ENCODE measurements at regions not wholly inside any gene's neighbourhood (a gene's known extent, or its start where the extent isn't known, plus 50 kb on each side); places are given as distances from the start of the nearest gene placed in this dataset.
"Not testable (repeated sequence)": the region's sequence is repeated elsewhere in the genome, so short reads cannot be mapped to it uniquely, and the experiment has no call there.

DNA sequence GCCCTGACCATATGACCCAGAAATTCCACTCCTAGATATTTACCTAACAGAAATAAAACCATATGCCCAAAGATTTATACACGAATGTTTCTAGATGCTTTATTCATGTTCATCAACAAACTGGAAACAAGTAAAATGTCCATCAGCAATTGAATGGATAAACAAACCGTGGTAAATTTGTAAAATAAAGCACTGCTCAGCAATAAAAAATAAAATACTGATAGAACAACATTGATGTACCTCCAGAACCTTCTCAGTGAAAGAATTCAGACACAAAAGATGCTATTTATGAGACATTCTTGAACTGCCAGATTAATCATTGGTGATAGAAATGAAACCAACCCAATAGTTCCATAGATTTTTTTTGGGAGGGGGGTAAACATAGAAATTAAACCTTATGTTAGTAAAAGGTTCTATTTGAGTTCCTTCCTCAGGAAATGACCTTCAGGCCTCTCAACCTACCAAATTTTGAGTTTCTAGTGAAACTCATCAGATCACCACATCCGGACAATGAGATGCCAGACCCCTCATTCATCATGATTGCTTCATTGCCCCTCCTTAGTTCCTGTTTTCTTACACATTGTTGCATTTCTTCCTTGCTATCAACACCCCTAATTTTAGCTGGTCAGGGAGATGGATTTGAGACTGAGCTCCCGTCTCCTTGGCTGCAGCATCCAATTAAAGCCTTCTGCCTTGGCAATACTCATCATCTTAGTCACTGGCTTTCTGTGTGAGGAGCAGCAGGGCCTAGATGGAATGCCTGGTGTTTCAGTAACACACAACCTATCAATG is 203.5 kb downstream of the LPIN1 start:
- no peak overlapping the region for H3K4me3 ChIP-seq (ENCODE audit: low read depth, low read length)
- no peak for DNase-seq (ENCODE audit: low read depth in 4 of 6, low spot score in 6 of 6)
- WGBS (ENCODE audit: insufficient coverage), result 89% methylated on average over 1 of the region's 4 CpGs

DNA sequence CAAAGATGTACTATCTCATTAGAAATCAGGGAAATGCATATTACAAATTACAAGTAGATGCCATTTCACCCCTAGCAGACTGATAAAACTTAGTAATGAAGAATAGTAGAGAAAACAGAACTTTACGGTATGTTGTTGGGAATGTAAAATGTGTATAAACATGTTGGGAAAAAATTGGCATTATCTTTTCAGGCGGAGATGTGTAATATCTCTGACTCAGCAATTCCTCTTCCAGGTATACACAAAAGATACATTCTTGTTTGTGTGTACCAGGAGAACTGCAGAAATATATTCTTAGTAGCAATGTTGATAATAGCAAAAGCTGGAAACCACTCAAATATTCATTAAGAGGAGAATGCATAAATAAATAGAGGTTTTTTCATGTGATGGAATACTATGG is 204.5 kb downstream of the LPIN1 start:
- no CpG with 5 or more reads among the region's 2 CpGs for WGBS (ENCODE audit: insufficient coverage)
- H3K27me3 ChIP-seq (ENCODE audit: control insufficient read depth, insufficient read depth, low read length), result no peaks in the 10 kb centered on the region

More for the DNA sequence above, 203.5 kb downstream of the LPIN1 start:
- no peaks in the 10 kb centered on the region for H3K9me3 ChIP-seq (ENCODE audit: control insufficient read depth, insufficient read depth, low read length)
- H3K27me3 ChIP-seq (ENCODE audit: control insufficient read depth, insufficient read depth, low read length), result no peaks in the 10 kb centered on the region
- no peak overlapping the region for H3K27ac ChIP-seq (ENCODE audit: low read depth, low read length)
- H3K36me3 ChIP-seq (ENCODE audit: control insufficient read depth, insufficient read depth, low read length), result no peaks in the 10 kb centered on the region
- H3K4me1 ChIP-seq (ENCODE audit: control insufficient read depth, insufficient read depth, low read length), result no peaks in the 10 kb centered on the region

DNA sequence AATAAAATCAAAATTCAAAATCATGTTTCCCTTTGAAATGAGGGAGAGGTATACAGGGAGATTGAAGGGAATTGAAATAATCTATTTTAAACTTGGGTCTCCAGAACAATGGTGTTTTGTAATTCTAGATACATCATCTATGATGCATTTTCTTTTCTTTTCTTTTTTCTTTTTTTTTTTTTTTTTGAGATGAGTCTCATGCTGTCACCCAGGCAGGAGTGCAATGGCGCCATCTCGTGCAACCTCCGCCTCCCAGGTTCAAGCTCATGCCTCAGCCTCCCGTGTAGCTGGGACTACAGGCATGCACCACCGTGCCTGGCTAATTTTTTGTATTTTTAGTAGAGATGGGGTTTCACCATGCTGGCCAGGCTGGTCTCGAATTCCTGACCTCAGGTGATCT is 205.1 kb downstream of the LPIN1 start:
- not testable (repeated sequence) for H3K36me3 ChIP-seq (ENCODE audit: control insufficient read depth, insufficient read depth, low read length); H3K4me1 ChIP-seq (ENCODE audit: control insufficient read depth, insufficient read depth, low read length); H3K27ac ChIP-seq (ENCODE audit: low read depth, low read length); H3K9me3 ChIP-seq (ENCODE audit: control insufficient read depth, insufficient read depth, low read length); H3K4me3 ChIP-seq (ENCODE audit: low read depth, low read length); H3K27me3 ChIP-seq (ENCODE audit: control insufficient read depth, insufficient read depth, low read length); DNase-seq (ENCODE audit: low read depth in 4 of 6, low spot score in 6 of 6)
- 100% methylated on average over 3 of the region's 6 CpGs for WGBS (ENCODE audit: insufficient coverage)

More for the DNA sequence above, 204.5 kb downstream of the LPIN1 start:
- Histone ChIP-seq H3K36me3 (ENCODE audit: control insufficient read depth, insufficient read depth, low read length) (no peaks in the 10 kb centered on the region), H3K9me3 (ENCODE audit: control insufficient read depth, insufficient read depth, low read length) (no peaks in the 10 kb centered on the region), H3K4me1 (ENCODE audit: control insufficient read depth, insufficient read depth, low read length) (no peaks in the 10 kb centered on the region), H3K4me3 (ENCODE audit: low read depth, low read length) (no peak overlapping the region), H3K27ac (ENCODE audit: low read depth, low read length) (no peak overlapping the region)
- no peak for DNase-seq (ENCODE audit: low read depth in 4 of 6, low spot score in 6 of 6)

DNA sequence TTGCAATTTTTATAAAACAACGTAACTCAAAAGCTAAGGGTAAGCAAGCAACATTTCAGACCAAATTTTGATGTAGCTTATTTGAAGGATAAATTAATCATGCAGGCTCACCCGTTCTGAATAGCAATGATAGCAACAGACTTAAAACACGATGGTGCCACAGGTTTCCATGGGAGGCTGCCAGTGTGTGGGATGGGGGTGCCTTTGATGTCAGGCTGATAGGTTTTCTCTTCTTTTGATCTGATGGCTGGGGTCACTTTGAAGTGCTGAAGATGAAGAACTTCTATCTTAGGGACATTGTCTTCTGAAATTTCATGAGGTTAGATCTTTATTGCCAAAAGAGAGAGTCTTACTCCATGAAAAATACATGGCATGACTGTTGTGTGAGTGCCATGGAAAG is 206.8 kb downstream of the LPIN1 start:
- Histone ChIP-seq H3K27me3 (ENCODE audit: control insufficient read depth, insufficient read depth, low read length) (no peaks in the 10 kb centered on the region), H3K4me1 (ENCODE audit: control insufficient read depth, insufficient read depth, low read length) (no peaks in the 10 kb centered on the region), H3K36me3 (ENCODE audit: control insufficient read depth, insufficient read depth, low read length) (no peaks in the 10 kb centered on the region), H3K4me3 (ENCODE audit: low read depth, low read length) (no peak overlapping the region), H3K9me3 (ENCODE audit: control insufficient read depth, insufficient read depth, low read length) (no peaks in the 10 kb centered on the region), H3K27ac (ENCODE audit: low read depth, low read length) (no peak overlapping the region)
- WGBS (ENCODE audit: insufficient coverage), result 76% methylated on average over 2 of the region's 3 CpGs
- no peak for DNase-seq (ENCODE audit: low read depth in 4 of 6, low spot score in 6 of 6)

DNA sequence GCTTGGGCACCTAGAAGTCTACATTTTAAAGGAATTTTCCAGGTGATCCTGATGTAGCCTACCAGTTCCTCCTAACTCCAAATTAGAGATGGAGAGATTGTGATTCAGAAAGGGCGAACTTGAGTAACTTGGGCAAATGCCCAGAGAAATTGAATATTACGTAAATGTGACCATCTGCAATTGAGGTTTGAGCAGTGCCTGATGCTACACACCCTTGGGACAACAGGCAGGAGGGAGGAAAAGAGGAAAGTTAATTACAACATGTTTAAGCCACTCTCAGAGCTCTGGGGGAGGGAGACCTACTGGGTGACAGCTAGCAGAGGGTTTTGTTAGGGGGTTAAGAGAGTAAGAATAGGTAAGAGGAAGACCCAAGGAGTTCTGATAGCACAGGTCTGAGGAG is 208.9 kb downstream of the LPIN1 start:
- H3K27ac ChIP-seq (ENCODE audit: low read depth, low read length), result no peak overlapping the region
- H3K27me3 ChIP-seq (ENCODE audit: control insufficient read depth, insufficient read depth, low read length), result no peaks in the 10 kb centered on the region
- DNase-seq (ENCODE audit: low read depth in 4 of 6, low spot score in 6 of 6), result peak in 1 of 6 donors; percentile 7
- no peaks in the 10 kb centered on the region for H3K4me1 ChIP-seq (ENCODE audit: control insufficient read depth, insufficient read depth, low read length)
- no peaks in the 10 kb centered on the region for H3K36me3 ChIP-seq (ENCODE audit: control insufficient read depth, insufficient read depth, low read length)
- H3K4me3 ChIP-seq (ENCODE audit: low read depth, low read length), result no peak overlapping the region
- peaks cover 3% of the 10 kb centered on the region for H3K9me3 ChIP-seq (ENCODE audit: control insufficient read depth, insufficient read depth, low read length)
- 97% methylated on average over 2 of the region's 2 CpGs for WGBS (ENCODE audit: insufficient coverage)

DNA sequence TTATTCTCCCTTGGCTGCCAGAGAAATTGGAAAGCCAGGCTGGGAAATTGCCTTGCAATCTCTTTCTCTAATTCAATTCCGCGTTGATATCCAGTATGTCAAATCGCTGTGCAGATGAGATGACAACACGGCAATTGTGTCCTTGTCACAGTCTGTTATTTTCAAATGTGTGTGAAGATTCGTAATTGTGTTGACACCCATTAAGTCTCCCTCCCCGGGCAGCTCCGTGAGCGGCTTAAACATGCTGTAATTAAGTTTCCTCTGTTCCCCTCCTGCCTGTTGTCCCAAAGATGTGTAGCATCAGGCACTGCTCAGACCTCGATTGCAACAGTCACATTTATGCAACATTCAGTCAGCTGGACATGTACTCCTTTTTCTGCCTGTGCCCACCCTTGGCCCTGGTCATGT is 209.5 kb downstream of the LPIN1 start:
- Histone ChIP-seq H3K27ac (ENCODE audit: low read depth, low read length) (no peak overlapping the region), H3K4me1 (ENCODE audit: control insufficient read depth, insufficient read depth, low read length) (no peaks in the 10 kb centered on the region), H3K36me3 (ENCODE audit: control insufficient read depth, insufficient read depth, low read length) (no peaks in the 10 kb centered on the region), H3K9me3 (ENCODE audit: control insufficient read depth, insufficient read depth, low read length) (peaks cover 3% of the 10 kb centered on the region), H3K4me3 (ENCODE audit: low read depth, low read length) (no peak overlapping the region), H3K27me3 (ENCODE audit: control insufficient read depth, insufficient read depth, low read length) (no peaks in the 10 kb centered on the region)
- 53% methylated on average over 4 of the region's 9 CpGs for WGBS (ENCODE audit: insufficient coverage)
- peak in 2 of 6 donors; percentile 63 to 70 for DNase-seq (ENCODE audit: low read depth in 4 of 6, low spot score in 6 of 6)

DNA sequence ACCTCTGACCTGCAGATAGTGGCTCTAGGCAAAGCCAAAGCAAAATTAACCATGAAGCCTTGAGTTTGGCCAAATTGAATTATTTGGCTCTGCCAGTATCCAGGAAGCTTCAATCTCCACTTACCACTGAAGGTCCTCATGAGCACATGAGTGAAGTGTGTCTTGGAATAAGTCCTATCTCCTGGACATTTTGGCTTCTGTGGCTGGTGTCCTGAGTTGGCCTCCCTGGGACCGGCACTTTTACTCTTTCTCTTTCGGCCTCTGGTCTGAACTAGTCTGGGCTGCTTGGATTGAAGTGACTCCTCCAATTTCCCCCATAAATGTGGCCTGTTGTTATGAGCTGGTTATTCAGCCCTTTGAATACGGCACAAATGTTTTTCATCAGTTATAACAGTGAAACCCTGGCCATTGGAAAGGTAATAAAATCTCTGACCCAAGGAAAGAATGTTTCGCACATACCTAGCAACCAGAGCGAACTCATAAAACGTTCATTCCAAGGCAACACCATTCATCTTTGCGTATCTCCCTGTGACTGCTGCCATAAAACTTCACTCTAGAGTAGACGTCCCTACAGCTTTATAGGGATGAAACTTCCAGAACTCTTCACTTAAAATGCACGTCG is 216.4 kb downstream of the LPIN1 start:
- no peak for DNase-seq (ENCODE audit: low read depth in 4 of 6, low spot score in 6 of 6)
- no peak overlapping the region for H3K4me3 ChIP-seq (ENCODE audit: low read depth, low read length)
- WGBS (ENCODE audit: insufficient coverage), result 72% methylated on average over 6 of the region's 10 CpGs
- no peaks in the 10 kb centered on the region for H3K27me3 ChIP-seq (ENCODE audit: control insufficient read depth, insufficient read depth, low read length)
- H3K36me3 ChIP-seq (ENCODE audit: control insufficient read depth, insufficient read depth, low read length), result no peaks in the 10 kb centered on the region
- no peak overlapping the region for H3K27ac ChIP-seq (ENCODE audit: low read depth, low read length)
- H3K4me1 ChIP-seq (ENCODE audit: control insufficient read depth, insufficient read depth, low read length), result no peaks in the 10 kb centered on the region
- H3K9me3 ChIP-seq (ENCODE audit: control insufficient read depth, insufficient read depth, low read length), result peaks cover 3% of the 10 kb centered on the region

DNA sequence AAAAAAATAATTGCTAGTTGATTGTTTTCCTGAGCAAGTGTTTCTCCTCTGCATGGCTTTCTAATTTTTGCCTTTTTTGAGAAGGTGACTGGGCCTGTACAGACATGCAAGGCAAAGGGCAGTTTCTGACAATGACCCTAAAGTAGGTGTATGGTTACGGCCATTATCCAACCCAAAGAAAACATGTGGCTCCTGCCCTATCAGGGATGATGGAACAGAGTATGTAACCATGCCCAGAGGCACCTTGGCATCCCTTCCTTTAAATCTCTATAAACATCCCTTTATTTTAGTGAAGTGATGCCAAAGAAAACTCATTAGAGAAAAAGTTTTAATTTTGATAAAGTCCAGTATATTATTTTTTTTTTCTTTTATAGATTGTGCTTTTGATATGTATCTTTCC is 217.5 kb downstream of the LPIN1 start:
- H3K9me3 ChIP-seq (ENCODE audit: control insufficient read depth, insufficient read depth, low read length), result peaks cover 3% of the 10 kb centered on the region
- H3K27me3 ChIP-seq (ENCODE audit: control insufficient read depth, insufficient read depth, low read length), result no peaks in the 10 kb centered on the region
- H3K27ac ChIP-seq (ENCODE audit: low read depth, low read length), result no peak overlapping the region
- no CpG with 5 or more reads among the region's 1 CpG for WGBS (ENCODE audit: insufficient coverage)
- H3K36me3 ChIP-seq (ENCODE audit: control insufficient read depth, insufficient read depth, low read length), result no peaks in the 10 kb centered on the region
- DNase-seq (ENCODE audit: low read depth in 4 of 6, low spot score in 6 of 6), result no peak
- H3K4me1 ChIP-seq (ENCODE audit: control insufficient read depth, insufficient read depth, low read length), result no peaks in the 10 kb centered on the region
- H3K4me3 ChIP-seq (ENCODE audit: low read depth, low read length), result no peak overlapping the region

DNA sequence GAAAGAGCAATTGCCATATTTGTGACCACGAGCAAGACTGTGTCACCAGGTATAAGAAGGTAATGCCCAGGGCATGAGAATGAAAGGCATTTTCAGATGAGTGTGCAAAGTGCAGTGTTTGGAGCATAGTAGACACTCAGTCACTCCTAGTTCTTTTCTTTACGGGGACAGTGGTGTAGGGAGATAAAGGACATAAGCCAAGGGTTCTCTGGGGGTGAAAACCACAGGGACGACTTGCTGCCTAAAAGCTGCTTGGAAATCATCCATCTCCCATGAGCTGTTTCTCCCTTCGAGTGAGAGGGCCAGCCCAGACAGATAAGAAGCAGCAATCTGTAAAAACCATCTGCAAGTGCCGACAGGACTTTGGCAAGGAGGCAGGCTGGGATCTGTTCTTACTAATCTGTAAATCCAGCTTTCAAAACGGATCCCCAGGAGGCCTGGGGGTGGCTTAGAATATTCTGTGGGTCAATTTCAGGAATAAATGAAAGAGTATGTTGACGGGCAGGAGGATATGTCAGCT is 221.6 kb downstream of the LPIN1 start:
- H3K36me3 ChIP-seq (ENCODE audit: control insufficient read depth, insufficient read depth, low read length), result no peaks in the 10 kb centered on the region
- no peaks in the 10 kb centered on the region for H3K4me1 ChIP-seq (ENCODE audit: control insufficient read depth, insufficient read depth, low read length)
- peaks cover 2% of the 10 kb centered on the region for H3K9me3 ChIP-seq (ENCODE audit: control insufficient read depth, insufficient read depth, low read length)
- H3K4me3 ChIP-seq (ENCODE audit: low read depth, low read length), result no peak overlapping the region
- DNase-seq (ENCODE audit: low read depth in 4 of 6, low spot score in 6 of 6), result peak in 2 of 6 donors; percentile 31 to 84
- 36% methylated on average over 3 of the region's 7 CpGs for WGBS (ENCODE audit: insufficient coverage)
- no peak overlapping the region for H3K27ac ChIP-seq (ENCODE audit: low read depth, low read length)
- no peaks in the 10 kb centered on the region for H3K27me3 ChIP-seq (ENCODE audit: control insufficient read depth, insufficient read depth, low read length)

DNA sequence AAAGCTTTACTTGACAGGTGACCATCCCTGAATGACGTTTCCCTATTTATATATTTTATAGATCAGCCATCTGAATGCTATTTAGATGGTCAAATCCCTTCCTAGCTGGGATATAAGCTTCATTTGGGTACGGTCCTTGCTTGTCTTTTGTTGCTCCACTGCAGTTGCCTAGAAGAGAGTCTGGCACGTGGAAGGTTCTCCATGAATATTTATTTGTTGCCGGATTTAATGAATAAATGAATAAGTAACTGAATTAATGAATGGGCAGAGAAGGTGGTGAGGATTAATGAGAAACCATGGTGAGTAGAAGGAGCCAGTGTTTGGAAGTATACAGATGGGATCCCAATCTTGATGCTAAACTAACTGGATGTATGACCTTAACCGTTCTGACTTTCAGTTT is 222.1 kb downstream of the LPIN1 start:
- Histone ChIP-seq H3K4me3 (ENCODE audit: low read depth, low read length) (no peak overlapping the region), H3K27me3 (ENCODE audit: control insufficient read depth, insufficient read depth, low read length) (no peaks in the 10 kb centered on the region), H3K36me3 (ENCODE audit: control insufficient read depth, insufficient read depth, low read length) (no peaks in the 10 kb centered on the region), H3K4me1 (ENCODE audit: control insufficient read depth, insufficient read depth, low read length) (no peaks in the 10 kb centered on the region), H3K27ac (ENCODE audit: low read depth, low read length) (no peak overlapping the region), H3K9me3 (ENCODE audit: control insufficient read depth, insufficient read depth, low read length) (peaks cover 2% of the 10 kb centered on the region)
- DNase-seq (ENCODE audit: low read depth in 4 of 6, low spot score in 6 of 6), result peak in 1 of 6 donors; percentile 61
- WGBS (ENCODE audit: insufficient coverage), result 50% methylated on average over 3 of the region's 5 CpGs
